HG02642 (cell line): ENCODE measurements at regions not wholly inside any gene's neighbourhood (a gene's known extent, or its start where the extent isn't known, plus 50 kb on each side); places are given as distances from the start of the nearest gene placed in this dataset.

Experiments
- ATAC-seq: cut with Tn5 transposase; IDR thresholded peaks from one replicate; pipeline ENCODE4 v1.9.1; 2021; ENCODE audit warnings: mild to moderate bottlenecking; ENCODE audit not compliant: unreplicated experiment, poor library complexity

DNA sequence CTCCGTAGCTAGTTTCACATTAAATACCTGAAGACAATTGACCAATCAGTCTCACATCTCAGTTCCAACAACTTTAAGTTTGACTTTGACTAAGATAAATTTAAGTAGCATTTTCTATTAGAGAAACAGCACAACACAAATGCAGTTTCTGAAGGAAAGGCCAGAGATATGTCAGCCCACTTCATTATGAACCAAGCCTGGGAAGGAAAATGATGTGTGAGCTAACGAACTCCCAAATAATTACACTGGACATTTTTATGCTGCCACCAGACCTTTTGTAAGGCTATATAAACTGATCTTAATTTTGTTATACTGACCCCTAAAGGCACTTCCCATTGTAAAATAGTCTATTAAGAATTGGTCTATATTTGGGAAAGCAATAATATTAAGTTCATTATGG is 57.9 kb upstream of the DACH1 start:
- ATAC-seq = no peak

GRCh38 chr13:71922194-71922593 is 55.2 kb upstream of the DACH1 start:
- no peak for ATAC-seq
